ENCODE measurements at regions not wholly inside any gene's neighbourhood (a gene's known extent, or its start where the extent isn't known, plus 50 kb on each side); places are given as distances from the start of the nearest gene placed in this dataset.
A peak's percentile ranks its signal among the peaks of the same experiment; 100 is the strongest.

GRCh38 chr5:174545926-174546325 is 178.5 kb upstream of the MSX2 start:
- in situ Hi-C loops (cut with MboI) (no loop called here), intact Hi-C loops (cut with micrococcal nuclease; ENCODE audit: unreplicated experiment) (no loop called here)
- BruUV-seq (replicated peaks): no TSS peak
- ChIA-PET SMC1A (ENCODE audit: uncharacterized antibody, unreplicated experiment) (no interaction called here), POLR2A (no interaction called here), CTCF (no interaction called here), RAD21 (ENCODE audit: unreplicated experiment) (no interaction called here)
- no peak for FAIRE-seq
- Histone ChIP-seq H3K79me2 (ENCODE audit: control insufficient read depth, insufficient read depth, low read length) (no peaks in the 10 kb centered on the region), H3K4me3 (no peak overlapping the region), H3K9me3 (replicated peaks; ENCODE audit: control insufficient read depth, insufficient read depth, low read length) (no peaks in the 10 kb centered on the region), H4K20me1 (ENCODE audit: control insufficient read depth, insufficient read depth) (no peaks in the 10 kb centered on the region; the same call in 1 of the 2 replicates), H3K36me3 (ENCODE audit: control insufficient read depth in 2 of 2, insufficient read depth in 2 of 2, low read length in 1 of 2) (no peaks in the 10 kb centered on the region), H3K9ac (ENCODE audit: control insufficient read depth, insufficient read depth, low read length) (no peak overlapping the region), H3K27me3 (replicated peaks in 1 of 2; ENCODE audit: control insufficient read depth in 2 of 2, insufficient read depth in 2 of 2, low read length in 1 of 2) (peaks cover 0 to 2% of the 10 kb centered on the region in 2 experiments; a peak in 1 of 4 replicates), H3K4me2 (ENCODE audit: control insufficient read depth, insufficient read depth) (no peak overlapping the region), H2AFZ (ENCODE audit: control insufficient read depth, low read depth, low read length) (no peak overlapping the region), H3K27ac (ENCODE audit: control insufficient read depth, insufficient read depth) (no peak overlapping the region), H3K4me1 (ENCODE audit: control insufficient read depth, insufficient read depth, low read length) (no peaks in the 10 kb centered on the region; the same call in 1 of the 2 replicates)
- DNase-seq (ENCODE audit: low read depth, low spot score): peak; percentile 17
- ATAC-seq: peak; percentile 21; the same call in 1 of the 3 replicates
- TF ChIP-seq IRF3 (IDR thresholded peaks at IDR 0.05) (no peak), SPI1 (IDR thresholded peaks at IDR 0.05; ENCODE audit: borderline replicate concordance, insufficient read depth, low read depth, low read length) (peak; percentile 1; the same call in 1 of the 2 replicates), BCL11A (IDR thresholded peaks at IDR 0.05; ENCODE audit: low read depth, low read length) (no peak), MTA2 (IDR thresholded peaks at IDR 0.05; ENCODE audit: low read depth) (peak; percentile 16; the same call in 1 of the 2 replicates), DPF2 (IDR thresholded peaks at IDR 0.05) (no peak), SREBF2 (IDR thresholded peaks at IDR 0.05; ENCODE audit: low read length) (no peak)
- TF ChIP-seq, protein P1, sequence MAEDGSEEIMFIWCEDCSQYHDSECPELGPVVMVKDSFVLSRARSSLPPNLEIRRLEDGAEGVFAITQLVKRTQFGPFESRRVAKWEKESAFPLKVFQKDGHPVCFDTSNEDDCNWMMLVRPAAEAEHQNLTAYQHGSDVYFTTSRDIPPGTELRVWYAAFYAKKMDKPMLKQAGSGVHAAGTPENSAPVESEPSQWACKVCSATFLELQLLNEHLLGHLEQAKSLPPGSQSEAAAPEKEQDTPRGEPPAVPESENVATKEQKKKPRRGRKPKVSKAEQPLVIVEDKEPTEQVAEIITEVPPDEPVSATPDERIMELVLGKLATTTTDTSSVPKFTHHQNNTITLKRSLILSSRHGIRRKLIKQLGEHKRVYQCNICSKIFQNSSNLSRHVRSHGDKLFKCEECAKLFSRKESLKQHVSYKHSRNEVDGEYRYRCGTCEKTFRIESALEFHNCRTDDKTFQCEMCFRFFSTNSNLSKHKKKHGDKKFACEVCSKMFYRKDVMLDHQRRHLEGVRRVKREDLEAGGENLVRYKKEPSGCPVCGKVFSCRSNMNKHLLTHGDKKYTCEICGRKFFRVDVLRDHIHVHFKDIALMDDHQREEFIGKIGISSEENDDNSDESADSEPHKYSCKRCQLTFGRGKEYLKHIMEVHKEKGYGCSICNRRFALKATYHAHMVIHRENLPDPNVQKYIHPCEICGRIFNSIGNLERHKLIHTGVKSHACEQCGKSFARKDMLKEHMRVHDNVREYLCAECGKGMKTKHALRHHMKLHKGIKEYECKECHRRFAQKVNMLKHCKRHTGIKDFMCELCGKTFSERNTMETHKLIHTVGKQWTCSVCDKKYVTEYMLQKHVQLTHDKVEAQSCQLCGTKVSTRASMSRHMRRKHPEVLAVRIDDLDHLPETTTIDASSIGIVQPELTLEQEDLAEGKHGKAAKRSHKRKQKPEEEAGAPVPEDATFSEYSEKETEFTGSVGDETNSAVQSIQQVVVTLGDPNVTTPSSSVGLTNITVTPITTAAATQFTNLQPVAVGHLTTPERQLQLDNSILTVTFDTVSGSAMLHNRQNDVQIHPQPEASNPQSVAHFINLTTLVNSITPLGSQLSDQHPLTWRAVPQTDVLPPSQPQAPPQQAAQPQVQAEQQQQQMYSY (CRISPR knock-in tag; IDR thresholded peaks at IDR 0.05): no peak
- 4% methylated on average over 3 of the region's 3 CpGs for WGBS (ENCODE audit: insufficient coverage, insufficient replicate concordance, low lambda C conversion rate, missing lambda C conversion rate)

Measured in GM12878 (cell line).